Glutamatergic neuron (in vitro differentiated cells): ENCODE measurements at regions not wholly inside any gene's neighbourhood (a gene's known extent, or its start where the extent isn't known, plus 50 kb on each side); places are given as distances from the start of the nearest gene placed in this dataset.

Source experiments
- DNase-seq: peaks from one replicate; pipeline ENCODE4 v3.0.0; 2022
- H3K27ac Mint-ChIP-seq: one replicate; pipeline ENCODE4 v1.8.0; 2020; ENCODE audit warnings: mild to moderate bottlenecking, mixed read lengths, inconsistent platforms; ENCODE audit not compliant: unreplicated experiment
- H3K27me3 Mint-ChIP-seq: one replicate; pipeline ENCODE4 v1.8.0; 2020; ENCODE audit warnings: mild to moderate bottlenecking, moderate library complexity, mixed read lengths, inconsistent platforms; ENCODE audit not compliant: unreplicated experiment
- H3K36me3 Mint-ChIP-seq: one replicate; pipeline ENCODE4 v1.8.0; 2020; ENCODE audit warnings: mild to moderate bottlenecking, mixed read lengths, inconsistent platforms; ENCODE audit not compliant: unreplicated experiment
- H3K4me1 Mint-ChIP-seq: one replicate; pipeline ENCODE4 v1.8.0; 2020; ENCODE audit warnings: mild to moderate bottlenecking, low read depth, mixed read lengths, inconsistent platforms; ENCODE audit not compliant: unreplicated experiment
- H3K4me3 Mint-ChIP-seq: one replicate; pipeline ENCODE4 v1.8.0; 2020; ENCODE audit warnings: mild to moderate bottlenecking, mixed read lengths, inconsistent platforms; ENCODE audit not compliant: unreplicated experiment
- H3K9me3 Mint-ChIP-seq: one replicate; pipeline ENCODE4 v1.8.0; 2020; ENCODE audit warnings: mild to moderate bottlenecking, moderate library complexity, mixed read lengths, inconsistent platforms; ENCODE audit not compliant: unreplicated experiment
- CTCF ChIP-seq: fragments of 200-600 bp; sonication (generic); IDR thresholded peaks from one replicate; pipeline ENCODE4 v1.5.0; 2021; ENCODE audit not compliant: partially characterized antibody, unreplicated experiment

DNA sequence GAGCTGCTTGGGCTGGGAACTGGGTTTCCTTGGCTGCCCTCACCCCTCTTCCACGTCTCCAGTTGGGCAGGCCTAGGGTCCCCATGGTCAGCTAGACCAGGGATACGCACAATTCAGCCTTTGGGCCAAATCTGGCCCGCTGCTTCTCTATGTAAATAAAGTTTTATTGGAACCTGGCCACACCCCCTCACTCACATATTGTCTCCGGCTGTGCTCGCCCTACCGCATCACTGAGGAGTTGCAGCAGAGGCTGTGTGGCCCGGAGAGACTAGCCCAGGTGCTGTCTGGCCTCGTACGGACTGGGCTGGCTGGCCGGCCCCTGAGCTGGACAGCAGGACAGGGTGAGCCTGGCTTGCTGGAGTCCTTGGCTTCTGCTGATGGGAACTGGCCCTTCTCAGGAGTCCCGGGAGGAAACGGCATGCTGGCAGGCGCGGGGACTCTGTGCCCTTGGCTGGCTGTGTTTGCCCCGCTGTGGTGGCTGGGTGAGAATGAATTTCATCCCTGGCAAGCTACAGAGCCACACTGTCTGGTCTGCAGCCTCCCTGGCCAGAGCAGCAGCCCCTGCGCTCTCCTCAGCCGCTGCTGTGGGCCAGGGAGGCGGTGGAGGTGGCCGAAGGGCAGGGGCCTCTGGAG, 82.0 kb downstream of the ENGASE start:
- peaks cover 6% of the 10 kb centered on the region for H3K9me3 Mint-ChIP-seq

GRCh38 chr17:79155701-79156100, 81.1 kb downstream of the ENGASE start:
- Mint-ChIP-seq H3K27ac (no peak overlapping the region), H3K4me1 (peaks cover 15% of the 10 kb centered on the region), H3K4me3 (no peak overlapping the region), H3K36me3 (no peaks in the 10 kb centered on the region), H3K27me3 (peaks cover 12% of the 10 kb centered on the region), H3K9me3 (peaks cover 6% of the 10 kb centered on the region)
- no peak for TF ChIP-seq CTCF
- no peak for DNase-seq

More for the DNA sequence above, 82.0 kb downstream of the ENGASE start:
- TF ChIP-seq CTCF = no peak
- Mint-ChIP-seq H3K36me3 (no peaks in the 10 kb centered on the region), H3K27me3 (peaks cover 11% of the 10 kb centered on the region), H3K4me1 (peaks cover 15% of the 10 kb centered on the region), H3K27ac (no peak overlapping the region), H3K4me3 (no peak overlapping the region)
- no peak for DNase-seq

- Mint-ChIP-seq H3K4me3 (no peak overlapping the region), H3K36me3 (no peaks in the 10 kb centered on the region), H3K27ac (no peak overlapping the region), H3K4me1 (peaks cover 11% of the 10 kb centered on the region), H3K9me3 (peaks cover 6% of the 10 kb centered on the region), H3K27me3 (peaks cover 12% of the 10 kb centered on the region)
- TF ChIP-seq CTCF = no peak
- no peak for DNase-seq
Measured at GRCh38 chr17:79154951-79155585, 80.4 kb downstream of the ENGASE start.

GRCh38 chr17:79154446-79154845, 79.8 kb downstream of the ENGASE start:
- DNase-seq = no peak
- Mint-ChIP-seq H3K4me3 (no peak overlapping the region), H3K4me1 (peaks cover 6% of the 10 kb centered on the region), H3K27ac (no peak overlapping the region), H3K27me3 (peaks cover 9% of the 10 kb centered on the region), H3K36me3 (no peaks in the 10 kb centered on the region), H3K9me3 (peaks cover 6% of the 10 kb centered on the region)
- TF ChIP-seq CTCF = no peak
